Fibroblast of the conjunctiva (primary cell): ENCODE measurements at regions not wholly inside any gene's neighbourhood (a gene's known extent, or its start where the extent isn't known, plus 50 kb on each side); places are given as distances from the start of the nearest gene placed in this dataset.

Experiments
- DNase-seq: peaks from one replicate; pipeline ENCODE4 v3.0.0-alpha.2; 2010; ENCODE audit warnings: low read depth

DNA sequence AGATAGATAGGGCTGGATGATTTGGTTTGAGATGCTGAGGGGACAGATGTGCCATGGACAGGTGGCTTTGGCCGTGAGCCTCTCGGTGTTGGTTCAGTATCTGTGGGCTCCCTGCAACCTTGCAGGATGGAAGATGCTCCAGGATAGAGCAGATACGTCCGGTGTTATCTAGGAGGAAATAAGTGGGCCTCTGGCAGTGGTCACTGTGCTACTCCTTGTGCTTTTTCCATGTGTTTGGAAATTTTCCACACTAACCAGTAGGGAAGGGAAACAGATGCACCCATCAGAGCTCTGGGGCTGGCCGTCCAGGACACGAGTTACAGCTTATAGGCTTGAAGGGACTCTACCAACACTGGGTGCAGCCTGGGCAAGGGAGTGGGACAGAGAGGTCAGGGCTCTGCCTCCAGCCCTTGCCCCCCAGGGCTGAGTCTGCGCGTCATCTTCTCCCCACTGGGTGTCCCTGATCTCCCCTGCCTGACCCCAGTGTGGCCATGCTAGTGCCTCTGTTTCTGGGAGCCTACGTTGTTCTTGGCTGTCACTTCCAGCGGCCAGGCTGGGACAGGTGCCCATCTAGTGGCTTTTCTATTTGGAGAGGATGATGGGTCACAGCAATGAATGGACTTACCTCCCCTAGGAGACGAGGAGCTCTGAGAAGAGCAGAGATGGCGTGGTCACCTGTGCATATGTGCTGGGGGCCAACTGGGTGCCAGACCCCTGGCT lies 166.9 kb downstream of the SEC14L1 start:
- no peak for DNase-seq

- DNase-seq, result no peak
Measured at GRCh38 chr17:77308861-77309726, 168.3 kb downstream of the SEC14L1 start.

DNA sequence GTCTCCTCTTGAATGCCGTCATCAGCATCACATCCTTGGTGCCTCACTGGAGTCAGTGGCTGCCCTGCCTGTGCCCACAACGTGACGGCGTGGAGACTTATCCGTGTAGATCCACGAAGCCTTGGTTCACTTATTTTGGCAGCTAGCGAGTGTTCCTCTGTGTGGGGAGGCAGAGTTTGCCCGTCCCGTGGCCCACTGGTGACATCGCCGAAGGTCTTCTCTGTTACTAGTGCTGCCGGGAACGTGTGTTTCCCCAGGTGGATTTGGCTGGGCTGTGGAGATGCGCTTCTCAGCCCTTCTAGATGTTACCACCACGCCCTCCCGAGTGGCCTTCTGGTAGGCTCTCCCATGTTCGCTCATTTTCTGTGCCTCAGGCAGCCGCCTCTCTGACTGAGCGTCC lies 169.6 kb downstream of the SEC14L1 start:
- no peak for DNase-seq

DNA sequence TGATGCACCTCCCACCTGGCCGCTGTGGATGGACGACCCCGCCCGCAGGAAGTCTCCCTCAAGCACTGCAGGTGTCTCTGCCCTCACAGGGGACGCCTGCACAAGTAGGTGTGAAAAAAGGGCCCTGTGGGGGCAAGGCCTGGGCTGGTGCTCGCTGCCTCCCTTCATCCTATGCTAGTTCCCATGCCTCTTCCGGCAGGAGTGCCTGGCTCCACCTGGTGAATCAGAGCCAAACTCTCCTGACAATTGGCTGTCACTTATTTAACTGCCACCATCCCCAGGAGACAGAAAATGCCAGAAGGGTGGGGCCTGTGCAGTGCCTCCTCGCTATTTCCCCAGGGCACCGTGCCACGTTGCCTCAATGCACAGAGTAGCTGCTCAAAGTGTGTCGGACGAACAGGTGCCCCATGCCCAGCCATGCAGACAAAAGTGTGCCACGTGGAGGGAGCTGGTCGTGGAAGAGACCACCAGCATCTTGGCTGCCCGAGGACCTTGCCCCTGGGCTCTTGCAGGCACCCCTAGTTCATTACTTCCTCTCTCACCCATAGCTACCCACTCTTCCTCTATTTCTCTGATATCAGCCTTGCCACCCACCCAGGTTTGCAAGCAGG lies 170.7 kb downstream of the SEC14L1 start:
- no peak for DNase-seq

DNA sequence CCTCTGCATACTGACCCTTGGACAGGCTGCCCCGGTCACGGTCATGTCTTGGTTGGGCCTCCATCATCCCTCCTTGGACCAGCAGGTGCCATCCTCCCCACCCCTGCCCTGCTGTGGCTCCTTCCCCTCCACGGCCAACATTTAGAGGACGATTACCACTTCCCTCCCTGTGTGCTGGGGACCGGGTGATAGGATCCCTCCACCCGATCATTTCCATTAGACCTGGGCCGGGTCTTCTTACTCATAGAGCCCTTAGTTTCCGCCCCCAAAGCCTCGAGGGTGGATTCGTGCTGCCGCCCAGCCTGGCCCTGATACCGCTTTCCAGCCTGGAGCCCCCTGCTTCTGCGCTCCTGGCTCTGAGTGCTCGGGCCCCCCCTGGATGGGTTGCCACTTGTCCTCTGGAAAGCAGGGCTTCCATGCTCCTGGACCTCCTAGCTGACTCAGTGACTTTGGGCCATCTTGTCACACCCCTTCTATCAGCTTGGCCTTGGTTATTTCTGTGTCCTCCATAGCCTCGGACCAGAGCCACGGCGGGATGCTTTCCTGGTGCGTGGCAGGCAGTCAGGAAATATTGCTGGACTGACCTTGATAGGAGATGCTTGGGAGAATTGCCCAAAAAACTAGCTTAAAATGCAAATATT lies 171.4 kb downstream of the SEC14L1 start:
- no peak for DNase-seq

- DNase-seq, result peak; percentile 82
Measured at GRCh38 chr17:77312786-77313599, 172.2 kb downstream of the SEC14L1 start.

DNA sequence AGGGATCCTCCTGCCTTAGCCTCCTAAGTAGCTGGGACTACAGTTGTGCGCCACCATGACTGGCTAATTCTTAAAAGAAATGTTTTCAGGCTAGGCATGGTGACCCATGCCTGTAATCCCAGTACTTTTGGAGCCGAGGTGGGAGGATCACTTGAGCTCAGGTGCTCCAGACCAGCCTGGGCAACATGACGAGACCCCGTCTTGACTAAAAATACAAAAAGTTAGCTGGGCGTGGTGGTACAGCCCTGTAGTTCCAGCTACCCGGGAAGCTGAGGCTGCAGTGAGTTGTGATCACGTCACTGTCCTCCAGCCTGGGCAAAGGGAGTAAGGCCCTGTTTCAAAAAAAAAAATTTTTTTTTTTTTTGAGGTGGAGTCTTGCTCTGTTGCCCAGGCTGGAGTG lies 173.1 kb downstream of the SEC14L1 start:
- no peak for DNase-seq

DNA sequence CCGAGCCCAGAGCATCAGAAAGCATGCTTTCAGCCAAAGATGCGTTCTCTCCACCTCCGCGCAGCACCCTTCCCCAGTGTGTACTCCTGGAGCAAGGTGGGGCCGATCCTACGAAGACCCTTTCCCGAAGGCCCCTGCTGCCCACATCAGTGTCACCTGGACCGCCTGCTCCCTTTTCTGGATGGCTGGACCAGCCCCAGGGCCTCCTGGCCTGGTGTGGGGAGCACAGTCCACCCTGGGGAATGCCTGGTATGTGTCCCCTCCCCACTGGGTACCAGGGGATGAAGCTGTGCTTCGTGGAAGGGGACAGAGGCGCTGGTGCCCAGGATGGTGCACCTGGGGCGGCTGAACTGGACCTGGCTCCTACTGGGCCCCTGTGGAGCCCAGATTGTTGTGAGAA lies 173.8 kb downstream of the SEC14L1 start:
- DNase-seq, result no peak

DNA sequence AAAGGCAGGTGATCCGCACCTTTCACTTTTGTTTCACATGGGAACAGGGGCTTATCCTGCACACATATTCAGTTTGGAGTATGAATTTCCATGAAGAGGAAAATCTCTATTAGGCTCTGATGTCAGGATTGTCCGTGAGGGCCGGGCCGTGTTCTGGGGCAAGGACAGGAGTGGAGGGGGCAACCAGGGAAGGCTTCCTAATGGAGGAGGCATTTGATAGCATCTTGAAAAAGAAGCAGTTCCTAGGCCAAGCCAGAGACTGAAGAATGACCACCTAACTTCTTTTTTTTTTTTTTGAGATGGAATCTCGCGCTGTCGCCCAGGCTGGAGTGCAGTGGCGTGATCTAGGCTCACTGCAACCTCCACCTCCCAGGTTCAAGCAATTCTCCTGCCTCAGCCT lies 174.2 kb downstream of the SEC14L1 start:
- DNase-seq, result no peak

DNA sequence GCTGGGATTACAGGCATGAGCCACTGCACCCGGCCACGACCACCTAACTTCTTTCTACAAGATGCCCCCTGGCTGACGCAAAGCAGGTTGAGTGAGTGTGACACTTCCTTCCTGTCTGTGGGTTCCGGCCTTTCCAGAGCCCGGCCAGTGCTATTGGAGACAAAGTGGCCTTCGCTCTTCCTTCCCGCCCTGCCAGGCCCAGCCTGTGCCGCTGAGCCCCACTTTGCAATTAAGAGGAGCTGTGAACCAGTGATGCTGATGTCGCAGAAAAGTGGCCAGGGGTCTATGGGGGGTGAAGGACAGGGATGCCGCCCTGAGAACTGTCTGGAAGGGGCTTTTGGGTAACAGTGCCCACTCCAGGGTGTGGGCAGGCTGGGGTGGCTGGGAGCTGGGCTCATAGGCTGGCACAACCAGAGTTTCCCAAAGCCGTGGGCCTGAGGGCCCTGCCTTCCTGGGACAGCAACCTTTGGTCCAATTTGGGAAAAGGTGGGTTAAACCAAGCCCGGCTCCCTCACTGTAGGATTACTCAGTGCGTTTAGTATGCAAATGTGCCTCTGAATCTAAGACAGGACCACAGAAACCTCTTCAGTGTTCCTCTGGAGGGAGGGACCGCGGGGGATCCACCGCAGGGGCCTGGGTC lies 174.9 kb downstream of the SEC14L1 start:
- DNase-seq, result no peak

GRCh38 chr17:77316191-77316641 lies 175.4 kb downstream of the SEC14L1 start:
- no peak for DNase-seq

DNA sequence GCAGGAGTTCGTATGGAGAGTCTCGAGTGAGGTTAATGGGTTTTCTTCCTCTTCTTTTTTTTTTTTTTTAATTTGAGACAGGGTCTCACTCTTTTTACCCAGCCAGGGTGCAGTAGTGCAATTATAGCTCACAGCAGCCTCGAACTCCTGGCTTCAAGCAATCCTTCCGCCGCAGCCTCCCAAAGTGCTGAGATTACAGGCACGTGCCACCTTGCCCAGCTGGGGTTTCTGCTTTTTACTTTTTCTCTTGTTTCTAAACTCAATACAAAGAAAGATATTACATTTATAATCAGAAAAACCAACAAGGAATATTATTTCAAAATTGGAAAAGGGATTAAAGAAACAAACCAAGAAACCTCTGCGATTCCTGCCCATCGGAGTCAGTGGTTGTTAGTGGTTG lies 175.9 kb downstream of the SEC14L1 start:
- no peak for DNase-seq

DNA sequence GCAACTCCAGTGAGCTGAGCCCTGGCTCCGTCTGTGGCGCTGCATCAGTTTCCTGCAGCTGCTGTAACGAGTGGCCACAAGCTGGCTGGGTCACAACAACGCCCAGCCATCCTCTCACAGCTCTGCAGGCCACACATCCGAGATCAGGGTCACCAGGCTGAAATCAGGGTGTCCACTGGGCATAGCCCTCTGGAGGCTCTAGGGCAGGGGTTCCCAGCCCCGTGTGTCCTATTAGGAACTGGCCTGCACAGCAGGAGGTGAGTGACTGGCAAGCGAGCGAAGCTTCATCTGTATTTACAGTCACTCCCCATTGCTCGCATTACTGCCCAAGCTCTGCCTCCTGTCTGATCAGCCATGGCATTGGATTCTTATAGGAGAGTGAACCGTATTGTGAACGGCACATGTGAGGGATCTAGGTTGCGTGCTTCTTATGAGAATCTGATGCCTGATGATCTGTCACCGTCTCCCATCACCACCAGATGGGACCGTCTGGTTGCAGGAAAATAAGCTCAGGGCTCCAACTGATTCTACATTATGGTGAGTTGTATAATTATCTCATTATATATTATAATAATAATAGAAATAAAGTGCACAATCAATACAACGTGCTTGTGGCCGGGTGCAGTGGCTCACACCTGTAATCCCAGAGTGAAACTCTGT lies 176.5 kb downstream of the SEC14L1 start:
- DNase-seq, result no peak

GRCh38 chr17:77318021-77318420 lies 177.3 kb downstream of the SEC14L1 start:
- DNase-seq, result no peak

GRCh38 chr17:77318491-77319210 lies 177.9 kb downstream of the SEC14L1 start:
- no peak for DNase-seq

GRCh38 chr17:77319211-77320043 lies 178.7 kb downstream of the SEC14L1 start:
- peak; percentile 63 for DNase-seq

- DNase-seq, result peak; percentile 71
Measured at GRCh38 chr17:77320044-77320440, 179.3 kb downstream of the SEC14L1 start.

GRCh38 chr17:77320485-77321256 lies 179.9 kb downstream of the SEC14L1 start:
- no peak for DNase-seq
